WTC11 (cell line): ENCODE measurements at regions not wholly inside any gene's neighbourhood (a gene's known extent, or its start where the extent isn't known, plus 50 kb on each side); places are given as distances from the start of the nearest gene placed in this dataset.

Experiments
- ATAC-seq: fragments of 200-7000 bp; cut with Tn5 transposase; 2 replicates; pipeline ENCODE4 v1.10.0; 2021; ENCODE audit warnings: mild to moderate bottlenecking, moderate library complexity
- CTCF ChIA-PET: fragments of 300-600 bp; sonication (Branson Sonifier 250); formaldehyde crosslinking; loops from one replicate; lab custom pipeline; 2021; ENCODE audit warnings: antibody characterized with exemption; lab: Charles Lee
- POLR2A ChIA-PET: fragments of 350-600 bp; sonication (Branson Sonifier 250); formaldehyde crosslinking; loops from one replicate; lab custom pipeline; 2021; ENCODE audit warnings: antibody characterized with exemption; lab: Charles Lee
- DNase-seq: peaks from one replicate; pipeline ENCODE4 v3.0.0; 2021; ENCODE audit warnings: low spot score
- H3K27ac Mint-ChIP-seq: 2 replicates; pipeline ENCODE4 v1.8.0; 2021; ENCODE audit warnings: mixed read lengths
- H3K27me3 Mint-ChIP-seq: 2 replicates; pipeline ENCODE4 v1.8.0; 2021; ENCODE audit warnings: low read depth, mild to moderate bottlenecking, moderate library complexity, mixed read lengths
- H3K36me3 Mint-ChIP-seq: 2 replicates; pipeline ENCODE4 v1.8.0; 2021; ENCODE audit warnings: mixed read lengths
- H3K4me1 Mint-ChIP-seq: 2 replicates; pipeline ENCODE4 v1.8.0; 2022; ENCODE audit warnings: mixed read lengths
- H3K4me3 Mint-ChIP-seq: 2 replicates; pipeline ENCODE4 v1.8.0; 2021; ENCODE audit warnings: mild to moderate bottlenecking, moderate library complexity, mixed read lengths
- H3K9me3 Mint-ChIP-seq: 2 replicates; pipeline ENCODE4 v1.8.0; 2021; ENCODE audit warnings: mixed read lengths
- ELF4 ChIP-seq: sonication (generic); formaldehyde crosslinking; IDR thresholded peaks from 2 replicates; pipeline ENCODE4 v1.8.1; 2022; ENCODE audit warnings: low read depth, mild to moderate bottlenecking, moderate library complexity, missing genetic modification reagents
- FOXK1 ChIP-seq: sonication (generic); formaldehyde crosslinking; IDR thresholded peaks from 2 replicates; pipeline ENCODE4 v1.8.0; 2022; ENCODE audit warnings: mild to moderate bottlenecking, moderate library complexity, missing genetic modification reagents
- MXD4 ChIP-seq: fragments of 250-450 bp; sonication (Bioruptor Pico); IDR thresholded peaks from 2 replicates; pipeline ENCODE4 v1.8.0; 2021; ENCODE audit warnings: mild to moderate bottlenecking, moderate library complexity, borderline replicate concordance
- MYBL2 ChIP-seq: sonication (generic); formaldehyde crosslinking; IDR thresholded peaks from 2 replicates; pipeline ENCODE4 v1.8.1; 2023; ENCODE audit warnings: mild to moderate bottlenecking, moderate library complexity, missing genetic modification reagents
- SMAD3 ChIP-seq: sonication (generic); formaldehyde crosslinking; IDR thresholded peaks from 2 replicates; pipeline ENCODE4 v1.8.0; 2022; ENCODE audit warnings: missing genetic modification reagents, mild to moderate bottlenecking, borderline replicate concordance
- SOX15 ChIP-seq: fragments of 250-450 bp; sonication (Bioruptor Pico); IDR thresholded peaks from 2 replicates; pipeline ENCODE4 v1.9.0; 2021; ENCODE audit warnings: mild to moderate bottlenecking
- TEAD1 ChIP-seq: sonication (generic); formaldehyde crosslinking; IDR thresholded peaks from 2 replicates; pipeline ENCODE4 v1.8.0; 2022; ENCODE audit warnings: mild to moderate bottlenecking, missing genetic modification reagents
- ZNF232 ChIP-seq: sonication (generic); formaldehyde crosslinking; IDR thresholded peaks from 2 replicates; pipeline ENCODE4 v1.8.0; 2022; ENCODE audit warnings: mild to moderate bottlenecking, missing genetic modification reagents
- TF ChIP-seq, protein P1 (sequence below): sonication (generic); formaldehyde crosslinking; IDR thresholded peaks from 2 replicates; pipeline ENCODE4 v1.8.1; 2022; ENCODE audit warnings: missing genetic modification reagents, borderline replicate concordance
- TF ChIP-seq, protein P2 (sequence below): sonication (generic); formaldehyde crosslinking; IDR thresholded peaks from 2 replicates; pipeline ENCODE4 v1.8.0; 2023; ENCODE audit warnings: missing genetic modification reagents, mild to moderate bottlenecking, borderline replicate concordance
- TF ChIP-seq, protein P3 (sequence below): sonication (generic); formaldehyde crosslinking; IDR thresholded peaks from 2 replicates; pipeline ENCODE4 v1.8.0; 2022; ENCODE audit warnings: mild to moderate bottlenecking, missing genetic modification reagents
- TF ChIP-seq, protein P4 (sequence below): fragments of 250-450 bp; sonication (Bioruptor Pico); IDR thresholded peaks from 2 replicates; pipeline ENCODE4 v1.9.0; 2021; ENCODE audit warnings: mild to moderate bottlenecking
- TF ChIP-seq, protein P5 (sequence below): fragments of 250-450 bp; sonication (Bioruptor Pico); IDR thresholded peaks from 2 replicates; pipeline ENCODE4 v1.8.0; 2021; ENCODE audit warnings: mild to moderate bottlenecking
- TF ChIP-seq, protein P6 (sequence below): sonication (generic); formaldehyde crosslinking; IDR thresholded peaks from 2 replicates; pipeline ENCODE4 v1.8.1; 2023; ENCODE audit warnings: mild to moderate bottlenecking, missing genetic modification reagents, moderate library complexity
- TF ChIP-seq, protein P7 (sequence below): sonication (generic); formaldehyde crosslinking; IDR thresholded peaks from 2 replicates; pipeline ENCODE4 v1.8.0; 2023; ENCODE audit warnings: missing genetic modification reagents
- TF ChIP-seq, protein P8 (sequence below): fragments of 250-450 bp; sonication (Bioruptor Pico); IDR thresholded peaks from 2 replicates; pipeline ENCODE4 v1.9.0; 2021; ENCODE audit warnings: mild to moderate bottlenecking, borderline replicate concordance

DNA sequence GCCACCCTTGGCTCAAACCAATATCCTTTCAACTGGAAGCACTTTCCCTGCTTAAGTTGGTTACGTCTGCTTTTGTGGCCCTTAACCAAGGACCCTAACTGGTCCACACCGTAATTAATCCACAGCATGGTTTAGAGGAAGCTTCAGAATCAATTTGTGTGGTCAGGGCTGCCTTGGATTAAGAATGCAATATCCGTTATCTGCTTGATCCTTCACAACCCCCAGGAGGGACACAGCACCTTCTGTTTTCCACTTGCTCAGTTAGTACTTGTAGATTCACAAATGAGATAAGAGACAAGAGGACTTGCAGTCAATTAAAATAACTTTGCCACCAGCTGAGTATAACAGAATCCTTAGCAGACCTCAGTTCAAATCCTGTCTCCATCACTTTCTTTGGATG is 56.9 kb upstream of the LRP8 start:
- Mint-ChIP-seq H3K27me3 (peaks cover 35% of the 10 kb centered on the region), H3K4me1 (peaks cover 3% of the 10 kb centered on the region), H3K4me3 (no peak overlapping the region), H3K9me3 (peaks cover 13% of the 10 kb centered on the region), H3K36me3 (peaks cover 3% of the 10 kb centered on the region; the same call in 1 of the 2 replicates), H3K27ac (no peak overlapping the region)
- TF ChIP-seq FOXK1 (CRISPR knock-in tag) (no peak), ZNF232 (no peak), SOX15 (no peak), SMAD3 (CRISPR knock-in tag) (no peak), TEAD1 (CRISPR knock-in tag) (no peak), MYBL2 (no peak), ELF4 (CRISPR knock-in tag) (no peak), MXD4 (no peak)
- TF ChIP-seq, protein P1, sequence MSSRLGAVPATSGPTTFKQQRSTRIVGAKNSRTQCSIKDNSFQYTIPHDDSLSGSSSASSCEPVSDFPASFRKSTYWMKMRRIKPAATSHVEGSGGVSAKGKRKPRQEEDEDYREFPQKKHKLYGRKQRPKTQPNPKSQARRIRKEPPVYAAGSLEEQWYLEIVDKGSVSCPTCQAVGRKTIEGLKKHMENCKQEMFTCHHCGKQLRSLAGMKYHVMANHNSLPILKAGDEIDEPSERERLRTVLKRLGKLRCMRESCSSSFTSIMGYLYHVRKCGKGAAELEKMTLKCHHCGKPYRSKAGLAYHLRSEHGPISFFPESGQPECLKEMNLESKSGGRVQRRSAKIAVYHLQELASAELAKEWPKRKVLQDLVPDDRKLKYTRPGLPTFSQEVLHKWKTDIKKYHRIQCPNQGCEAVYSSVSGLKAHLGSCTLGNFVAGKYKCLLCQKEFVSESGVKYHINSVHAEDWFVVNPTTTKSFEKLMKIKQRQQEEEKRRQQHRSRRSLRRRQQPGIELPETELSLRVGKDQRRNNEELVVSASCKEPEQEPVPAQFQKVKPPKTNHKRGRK (CRISPR knock-in tag): no peak
- TF ChIP-seq, protein P2, sequence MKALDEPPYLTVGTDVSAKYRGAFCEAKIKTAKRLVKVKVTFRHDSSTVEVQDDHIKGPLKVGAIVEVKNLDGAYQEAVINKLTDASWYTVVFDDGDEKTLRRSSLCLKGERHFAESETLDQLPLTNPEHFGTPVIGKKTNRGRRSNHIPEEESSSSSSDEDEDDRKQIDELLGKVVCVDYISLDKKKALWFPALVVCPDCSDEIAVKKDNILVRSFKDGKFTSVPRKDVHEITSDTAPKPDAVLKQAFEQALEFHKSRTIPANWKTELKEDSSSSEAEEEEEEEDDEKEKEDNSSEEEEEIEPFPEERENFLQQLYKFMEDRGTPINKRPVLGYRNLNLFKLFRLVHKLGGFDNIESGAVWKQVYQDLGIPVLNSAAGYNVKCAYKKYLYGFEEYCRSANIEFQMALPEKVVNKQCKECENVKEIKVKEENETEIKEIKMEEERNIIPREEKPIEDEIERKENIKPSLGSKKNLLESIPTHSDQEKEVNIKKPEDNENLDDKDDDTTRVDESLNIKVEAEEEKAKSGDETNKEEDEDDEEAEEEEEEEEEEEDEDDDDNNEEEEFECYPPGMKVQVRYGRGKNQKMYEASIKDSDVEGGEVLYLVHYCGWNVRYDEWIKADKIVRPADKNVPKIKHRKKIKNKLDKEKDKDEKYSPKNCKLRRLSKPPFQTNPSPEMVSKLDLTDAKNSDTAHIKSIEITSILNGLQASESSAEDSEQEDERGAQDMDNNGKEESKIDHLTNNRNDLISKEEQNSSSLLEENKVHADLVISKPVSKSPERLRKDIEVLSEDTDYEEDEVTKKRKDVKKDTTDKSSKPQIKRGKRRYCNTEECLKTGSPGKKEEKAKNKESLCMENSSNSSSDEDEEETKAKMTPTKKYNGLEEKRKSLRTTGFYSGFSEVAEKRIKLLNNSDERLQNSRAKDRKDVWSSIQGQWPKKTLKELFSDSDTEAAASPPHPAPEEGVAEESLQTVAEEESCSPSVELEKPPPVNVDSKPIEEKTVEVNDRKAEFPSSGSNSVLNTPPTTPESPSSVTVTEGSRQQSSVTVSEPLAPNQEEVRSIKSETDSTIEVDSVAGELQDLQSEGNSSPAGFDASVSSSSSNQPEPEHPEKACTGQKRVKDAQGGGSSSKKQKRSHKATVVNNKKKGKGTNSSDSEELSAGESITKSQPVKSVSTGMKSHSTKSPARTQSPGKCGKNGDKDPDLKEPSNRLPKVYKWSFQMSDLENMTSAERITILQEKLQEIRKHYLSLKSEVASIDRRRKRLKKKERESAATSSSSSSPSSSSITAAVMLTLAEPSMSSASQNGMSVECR (CRISPR knock-in tag): no peak
- TF ChIP-seq, protein P3, sequence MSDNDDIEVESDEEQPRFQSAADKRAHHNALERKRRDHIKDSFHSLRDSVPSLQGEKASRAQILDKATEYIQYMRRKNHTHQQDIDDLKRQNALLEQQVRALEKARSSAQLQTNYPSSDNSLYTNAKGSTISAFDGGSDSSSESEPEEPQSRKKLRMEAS (CRISPR knock-in tag): no peak
- TF ChIP-seq, protein P4, sequence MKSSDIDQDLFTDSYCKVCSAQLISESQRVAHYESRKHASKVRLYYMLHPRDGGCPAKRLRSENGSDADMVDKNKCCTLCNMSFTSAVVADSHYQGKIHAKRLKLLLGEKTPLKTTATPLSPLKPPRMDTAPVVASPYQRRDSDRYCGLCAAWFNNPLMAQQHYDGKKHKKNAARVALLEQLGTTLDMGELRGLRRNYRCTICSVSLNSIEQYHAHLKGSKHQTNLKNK (CRISPR knock-in tag): no peak
- TF ChIP-seq, protein P5, sequence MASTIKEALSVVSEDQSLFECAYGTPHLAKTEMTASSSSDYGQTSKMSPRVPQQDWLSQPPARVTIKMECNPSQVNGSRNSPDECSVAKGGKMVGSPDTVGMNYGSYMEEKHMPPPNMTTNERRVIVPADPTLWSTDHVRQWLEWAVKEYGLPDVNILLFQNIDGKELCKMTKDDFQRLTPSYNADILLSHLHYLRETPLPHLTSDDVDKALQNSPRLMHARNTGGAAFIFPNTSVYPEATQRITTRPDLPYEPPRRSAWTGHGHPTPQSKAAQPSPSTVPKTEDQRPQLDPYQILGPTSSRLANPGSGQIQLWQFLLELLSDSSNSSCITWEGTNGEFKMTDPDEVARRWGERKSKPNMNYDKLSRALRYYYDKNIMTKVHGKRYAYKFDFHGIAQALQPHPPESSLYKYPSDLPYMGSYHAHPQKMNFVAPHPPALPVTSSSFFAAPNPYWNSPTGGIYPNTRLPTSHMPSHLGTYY: no peak
- TF ChIP-seq, protein P6, sequence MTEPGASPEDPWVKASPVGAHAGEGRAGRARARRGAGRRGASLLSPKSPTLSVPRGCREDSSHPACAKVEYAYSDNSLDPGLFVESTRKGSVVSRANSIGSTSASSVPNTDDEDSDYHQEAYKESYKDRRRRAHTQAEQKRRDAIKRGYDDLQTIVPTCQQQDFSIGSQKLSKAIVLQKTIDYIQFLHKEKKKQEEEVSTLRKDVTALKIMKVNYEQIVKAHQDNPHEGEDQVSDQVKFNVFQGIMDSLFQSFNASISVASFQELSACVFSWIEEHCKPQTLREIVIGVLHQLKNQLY (CRISPR knock-in tag): no peak
- TF ChIP-seq, protein P7, sequence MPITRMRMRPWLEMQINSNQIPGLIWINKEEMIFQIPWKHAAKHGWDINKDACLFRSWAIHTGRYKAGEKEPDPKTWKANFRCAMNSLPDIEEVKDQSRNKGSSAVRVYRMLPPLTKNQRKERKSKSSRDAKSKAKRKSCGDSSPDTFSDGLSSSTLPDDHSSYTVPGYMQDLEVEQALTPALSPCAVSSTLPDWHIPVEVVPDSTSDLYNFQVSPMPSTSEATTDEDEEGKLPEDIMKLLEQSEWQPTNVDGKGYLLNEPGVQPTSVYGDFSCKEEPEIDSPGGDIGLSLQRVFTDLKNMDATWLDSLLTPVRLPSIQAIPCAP (CRISPR knock-in tag): no peak
- TF ChIP-seq, protein P8, sequence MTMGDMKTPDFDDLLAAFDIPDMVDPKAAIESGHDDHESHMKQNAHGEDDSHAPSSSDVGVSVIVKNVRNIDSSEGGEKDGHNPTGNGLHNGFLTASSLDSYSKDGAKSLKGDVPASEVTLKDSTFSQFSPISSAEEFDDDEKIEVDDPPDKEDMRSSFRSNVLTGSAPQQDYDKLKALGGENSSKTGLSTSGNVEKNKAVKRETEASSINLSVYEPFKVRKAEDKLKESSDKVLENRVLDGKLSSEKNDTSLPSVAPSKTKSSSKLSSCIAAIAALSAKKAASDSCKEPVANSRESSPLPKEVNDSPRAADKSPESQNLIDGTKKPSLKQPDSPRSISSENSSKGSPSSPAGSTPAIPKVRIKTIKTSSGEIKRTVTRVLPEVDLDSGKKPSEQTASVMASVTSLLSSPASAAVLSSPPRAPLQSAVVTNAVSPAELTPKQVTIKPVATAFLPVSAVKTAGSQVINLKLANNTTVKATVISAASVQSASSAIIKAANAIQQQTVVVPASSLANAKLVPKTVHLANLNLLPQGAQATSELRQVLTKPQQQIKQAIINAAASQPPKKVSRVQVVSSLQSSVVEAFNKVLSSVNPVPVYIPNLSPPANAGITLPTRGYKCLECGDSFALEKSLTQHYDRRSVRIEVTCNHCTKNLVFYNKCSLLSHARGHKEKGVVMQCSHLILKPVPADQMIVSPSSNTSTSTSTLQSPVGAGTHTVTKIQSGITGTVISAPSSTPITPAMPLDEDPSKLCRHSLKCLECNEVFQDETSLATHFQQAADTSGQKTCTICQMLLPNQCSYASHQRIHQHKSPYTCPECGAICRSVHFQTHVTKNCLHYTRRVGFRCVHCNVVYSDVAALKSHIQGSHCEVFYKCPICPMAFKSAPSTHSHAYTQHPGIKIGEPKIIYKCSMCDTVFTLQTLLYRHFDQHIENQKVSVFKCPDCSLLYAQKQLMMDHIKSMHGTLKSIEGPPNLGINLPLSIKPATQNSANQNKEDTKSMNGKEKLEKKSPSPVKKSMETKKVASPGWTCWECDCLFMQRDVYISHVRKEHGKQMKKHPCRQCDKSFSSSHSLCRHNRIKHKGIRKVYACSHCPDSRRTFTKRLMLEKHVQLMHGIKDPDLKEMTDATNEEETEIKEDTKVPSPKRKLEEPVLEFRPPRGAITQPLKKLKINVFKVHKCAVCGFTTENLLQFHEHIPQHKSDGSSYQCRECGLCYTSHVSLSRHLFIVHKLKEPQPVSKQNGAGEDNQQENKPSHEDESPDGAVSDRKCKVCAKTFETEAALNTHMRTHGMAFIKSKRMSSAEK (CRISPR knock-in tag): no peak
- no peak for ATAC-seq
- ChIA-PET CTCF (no interaction called here), POLR2A (no interaction called here)
- DNase-seq: no peak
